LNCaP clone FGC (cell line): ENCODE measurements at regions not wholly inside any gene's neighbourhood (a gene's known extent, or its start where the extent isn't known, plus 50 kb on each side); places are given as distances from the start of the nearest gene placed in this dataset.

Experiments
- DNase-seq: peaks from one replicate; pipeline ENCODE4 v3.0.0-alpha.2; 2011; ENCODE audit warnings: low read depth
- H3K4me3 ChIP-seq: 2 replicates; pipeline ENCODE4 v1.5.1; 2011; ENCODE audit warnings: mild to moderate bottlenecking, low read depth, low read length, control low read depth
- TF ChIP-seq, protein P1 (sequence below): IDR thresholded peaks from 2 replicates; pipeline ENCODE4 v1.5.1; 2012; ENCODE audit warnings: mild to moderate bottlenecking; ENCODE audit not compliant: control insufficient read depth, insufficient read depth; ENCODE audit errors: extremely low read depth

DNA sequence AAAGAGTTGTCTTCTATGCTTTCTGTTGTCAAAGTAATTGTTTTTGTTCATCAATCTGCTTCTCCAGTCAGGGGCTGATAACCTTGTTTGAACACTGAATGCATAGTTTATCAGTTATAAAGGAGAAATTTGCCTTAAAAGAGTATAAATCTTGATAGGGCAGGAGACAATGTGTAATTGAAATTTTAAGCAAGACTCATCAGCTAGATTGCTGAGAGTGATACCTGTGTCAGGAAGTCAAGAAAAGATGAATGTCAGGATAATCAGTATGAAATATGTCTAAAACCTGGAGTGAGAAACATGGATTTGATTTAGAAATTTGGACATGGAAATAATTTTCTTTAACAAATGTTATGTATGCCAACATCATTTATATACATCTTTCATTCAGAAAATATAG, 1258.1 kb downstream of the EFNA5 start:
- TF ChIP-seq, protein P1, sequence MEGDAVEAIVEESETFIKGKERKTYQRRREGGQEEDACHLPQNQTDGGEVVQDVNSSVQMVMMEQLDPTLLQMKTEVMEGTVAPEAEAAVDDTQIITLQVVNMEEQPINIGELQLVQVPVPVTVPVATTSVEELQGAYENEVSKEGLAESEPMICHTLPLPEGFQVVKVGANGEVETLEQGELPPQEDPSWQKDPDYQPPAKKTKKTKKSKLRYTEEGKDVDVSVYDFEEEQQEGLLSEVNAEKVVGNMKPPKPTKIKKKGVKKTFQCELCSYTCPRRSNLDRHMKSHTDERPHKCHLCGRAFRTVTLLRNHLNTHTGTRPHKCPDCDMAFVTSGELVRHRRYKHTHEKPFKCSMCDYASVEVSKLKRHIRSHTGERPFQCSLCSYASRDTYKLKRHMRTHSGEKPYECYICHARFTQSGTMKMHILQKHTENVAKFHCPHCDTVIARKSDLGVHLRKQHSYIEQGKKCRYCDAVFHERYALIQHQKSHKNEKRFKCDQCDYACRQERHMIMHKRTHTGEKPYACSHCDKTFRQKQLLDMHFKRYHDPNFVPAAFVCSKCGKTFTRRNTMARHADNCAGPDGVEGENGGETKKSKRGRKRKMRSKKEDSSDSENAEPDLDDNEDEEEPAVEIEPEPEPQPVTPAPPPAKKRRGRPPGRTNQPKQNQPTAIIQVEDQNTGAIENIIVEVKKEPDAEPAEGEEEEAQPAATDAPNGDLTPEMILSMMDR, result no peak

DNA sequence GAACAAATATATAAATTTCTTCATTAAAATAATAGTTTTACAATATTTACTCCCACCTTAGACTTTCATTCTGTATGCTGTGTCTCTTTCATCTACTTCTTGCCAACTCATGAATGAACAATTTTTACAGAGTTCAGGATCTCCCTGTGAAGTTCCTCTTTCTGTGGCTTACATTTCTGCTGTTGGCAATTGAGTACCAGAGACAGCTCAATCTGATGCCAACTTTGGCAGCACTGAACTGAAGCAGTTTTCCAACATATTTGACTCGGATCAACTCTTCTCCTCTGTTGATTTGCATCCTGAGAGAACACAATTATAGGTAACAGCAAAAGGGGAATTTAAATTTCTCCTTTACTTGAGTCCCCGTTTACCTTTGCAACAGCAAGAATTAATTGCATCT, 1262.2 kb downstream of the EFNA5 start:
- no peak overlapping the region for H3K4me3 ChIP-seq
- DNase-seq, result no peak
- TF ChIP-seq, protein P1, result no peak

More for the DNA sequence above, 1258.1 kb downstream of the EFNA5 start:
- no peak overlapping the region for H3K4me3 ChIP-seq
- no peak for DNase-seq

DNA sequence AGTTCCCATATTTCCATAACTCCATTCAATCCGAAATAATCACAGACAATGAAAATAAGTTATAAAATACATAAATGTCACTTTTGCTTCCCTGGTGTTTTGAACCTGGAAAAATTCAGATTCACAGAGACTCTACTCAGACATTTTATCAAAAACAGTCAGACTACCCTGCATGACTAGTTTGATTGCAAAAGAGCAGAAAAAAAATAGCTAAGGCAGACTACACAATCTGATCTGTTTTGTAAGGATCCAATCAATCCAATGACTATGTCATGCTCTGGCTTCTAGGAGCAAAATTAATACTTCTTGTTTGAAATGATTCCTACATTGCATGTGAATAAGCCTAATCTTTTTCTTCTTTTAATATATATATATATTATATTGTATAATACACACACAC, 1262.6 kb downstream of the EFNA5 start:
- no peak overlapping the region for H3K4me3 ChIP-seq
- no peak for DNase-seq
- TF ChIP-seq, protein P1, result no peak

DNA sequence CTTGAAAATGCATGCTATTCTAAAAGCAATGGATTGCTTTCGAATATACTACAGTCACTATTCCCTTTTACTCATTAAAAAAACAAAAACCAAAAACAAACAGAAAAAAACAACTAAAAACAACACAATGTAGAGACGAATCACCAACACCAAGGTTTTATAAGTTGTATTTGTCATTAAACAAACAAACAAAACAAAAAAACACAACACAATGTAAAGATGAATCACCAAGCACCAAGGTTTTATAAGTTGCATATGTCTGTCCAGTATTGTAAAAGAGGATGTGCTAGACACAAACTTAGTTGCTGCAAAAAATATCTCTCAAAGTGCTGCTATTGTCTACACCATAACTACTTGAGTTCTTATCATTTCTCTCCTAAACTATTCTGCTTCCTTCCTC, 1269.2 kb downstream of the EFNA5 start:
- no peak overlapping the region for H3K4me3 ChIP-seq
- no peak for DNase-seq
- TF ChIP-seq, protein P1, result no peak

DNA sequence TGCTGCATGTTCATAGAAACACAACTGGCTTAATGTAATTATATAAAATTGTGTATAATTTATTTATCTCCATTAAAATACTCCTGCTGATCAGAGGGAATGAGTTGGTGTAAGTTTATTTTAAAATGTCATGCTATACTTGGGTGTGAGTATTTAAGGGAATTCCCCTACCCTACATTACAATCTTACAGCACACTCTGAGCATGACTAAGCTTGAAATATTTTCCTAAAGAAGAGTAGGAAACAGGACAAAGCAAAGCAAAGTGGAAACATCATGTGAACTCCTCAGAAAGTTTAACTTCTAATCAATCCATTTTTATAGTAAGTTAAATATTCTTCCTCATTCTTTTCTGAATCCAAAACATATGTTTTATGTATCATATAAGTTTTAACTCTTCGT, 1271.3 kb downstream of the EFNA5 start:
- no peak overlapping the region for H3K4me3 ChIP-seq
- TF ChIP-seq, protein P1, result no peak
- DNase-seq, result no peak

DNA sequence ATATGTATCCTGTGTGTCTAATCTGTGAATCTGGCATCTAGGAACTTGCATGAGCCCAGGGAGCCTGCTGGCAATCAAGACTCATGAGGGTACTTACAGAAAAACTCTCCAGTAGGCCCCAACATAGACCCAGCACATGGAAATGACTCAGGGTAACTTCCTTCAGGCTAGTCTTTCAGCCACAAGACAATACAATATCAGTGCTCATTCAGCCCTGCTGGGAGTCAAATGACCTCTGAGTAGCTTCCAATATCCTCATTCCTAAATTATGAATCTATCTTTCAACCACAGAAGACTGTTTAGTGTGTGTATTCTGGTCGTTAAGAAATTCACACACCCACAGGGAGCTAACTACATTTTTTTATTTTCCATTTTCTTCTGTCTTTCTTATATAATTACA, 1273.0 kb downstream of the EFNA5 start:
- TF ChIP-seq, protein P1, result no peak
- DNase-seq, result no peak

DNA sequence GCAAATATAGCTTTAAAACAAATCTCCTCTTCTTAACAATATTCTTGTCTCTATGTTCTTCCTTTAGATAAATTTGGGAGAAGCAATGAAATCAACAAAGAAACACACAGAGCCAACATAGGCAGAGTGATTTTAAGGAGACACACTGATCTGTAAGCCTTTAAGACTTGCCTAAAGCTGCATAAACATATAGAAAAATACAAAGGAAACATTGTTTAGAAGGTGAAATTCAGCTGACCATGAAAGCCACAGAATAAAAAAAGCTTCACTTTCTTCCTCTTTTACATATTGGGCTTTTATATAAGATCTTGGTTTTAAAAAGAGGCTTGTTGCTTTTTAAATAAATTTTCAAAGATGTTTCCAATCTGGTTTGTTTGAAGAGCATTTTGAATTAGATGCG, 1277.5 kb downstream of the EFNA5 start:
- no peak overlapping the region for H3K4me3 ChIP-seq
- DNase-seq, result no peak
- TF ChIP-seq, protein P1, result no peak

More for the DNA sequence above, 1273.0 kb downstream of the EFNA5 start:
- H3K4me3 ChIP-seq, result no peak overlapping the region
